Testis (tissue), 2 donors: ENCODE measurements at regions not wholly inside any gene's neighbourhood (a gene's known extent, or its start where the extent isn't known, plus 50 kb on each side); places are given as distances from the start of the nearest gene placed in this dataset.

Experiments used
- CTCF ChIP-seq, 3 experiments: fragments of 450-650 bp in 2 of 3; fragments of 200-600 bp in 1 of 3; sonication (generic) in 1 of 3; IDR thresholded peaks; one replicate each; pipeline ENCODE4 v1.5.1; 2016 to 2019; ENCODE audit warnings: antibody characterized with exemption in 3 of 3, mild to moderate bottlenecking in 2 of 3, moderate library complexity in 1 of 3
- POLR2A ChIP-seq: fragments of 450-650 bp; IDR thresholded peaks from one replicate; pipeline ENCODE4 v1.6.1; 2017; ENCODE audit warnings: antibody characterized with exemption, mild to moderate bottlenecking, moderate library complexity

GRCh38 chr3:104537323-104537722 lies 829.4 kb upstream of the ALCAM start:
- TF ChIP-seq CTCF (IDR thresholded peaks at IDR 0.05), result no peak
- TF ChIP-seq POLR2A, result no peak
